ENCODE measurements at regions not wholly inside any gene's neighbourhood (a gene's known extent, or its start where the extent isn't known, plus 50 kb on each side); places are given as distances from the start of the nearest gene placed in this dataset.
"Not testable (repeated sequence)": the region's sequence is repeated elsewhere in the genome, so short reads cannot be mapped to it uniquely, and the experiment has no call there.

- DNase-seq: not testable (repeated sequence)
Measured at GRCh38 chr14:106192701-106193100, 666.3 kb downstream of the TMEM121 start.

- not testable (repeated sequence) for DNase-seq
Measured at GRCh38 chr14:106196459-106196858, 670.1 kb downstream of the TMEM121 start.

DNA sequence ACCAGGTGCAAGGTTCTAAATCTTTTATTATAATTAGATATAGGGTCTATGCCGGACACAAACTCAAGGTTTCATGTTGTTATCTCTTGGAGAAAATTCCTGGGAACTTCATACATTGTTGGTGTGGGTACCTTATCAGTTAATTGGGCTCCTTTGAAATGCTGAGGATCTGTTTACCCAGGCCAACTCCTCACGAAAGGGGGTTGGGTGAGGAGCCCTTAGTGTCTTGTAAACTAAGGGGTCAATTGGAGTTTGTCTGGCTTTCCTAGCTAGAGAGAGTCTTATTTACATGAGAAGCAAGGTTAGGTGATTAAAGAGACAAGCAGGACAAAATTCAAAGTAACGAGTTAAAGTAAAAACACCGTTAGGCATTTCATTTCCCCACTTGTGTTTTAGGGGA is 670.9 kb downstream of the TMEM121 start:
- not testable (repeated sequence) for DNase-seq

DNA sequence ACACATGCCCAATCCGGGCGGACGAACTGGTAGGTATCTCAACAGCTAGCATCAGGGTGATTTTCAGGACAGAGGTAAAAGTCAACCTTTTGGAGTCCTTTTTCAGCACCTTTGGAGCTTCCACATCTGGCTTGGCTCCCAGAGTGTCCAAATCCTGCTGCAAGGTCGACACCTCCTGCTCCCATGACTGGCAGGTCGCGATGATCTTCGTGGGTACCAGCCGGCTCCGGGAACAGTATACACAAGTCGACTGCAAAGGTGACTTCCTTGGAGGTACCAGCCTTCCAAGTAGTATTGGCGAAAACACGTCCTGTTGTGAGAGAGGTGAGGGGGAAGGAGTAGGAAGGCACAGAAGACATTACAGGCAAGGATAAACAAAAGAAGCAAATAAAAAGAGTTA is 672.7 kb downstream of the TMEM121 start:
- no peak for DNase-seq

- no peak for DNase-seq
Measured at GRCh38 chr14:106200541-106201315, 674.3 kb downstream of the TMEM121 start.

GRCh38 chr14:106201376-106201775 is 675.0 kb downstream of the TMEM121 start:
- DNase-seq: no peak

GRCh38 chr14:106203438-106203837 is 677.1 kb downstream of the TMEM121 start:
- DNase-seq: no peak

DNA sequence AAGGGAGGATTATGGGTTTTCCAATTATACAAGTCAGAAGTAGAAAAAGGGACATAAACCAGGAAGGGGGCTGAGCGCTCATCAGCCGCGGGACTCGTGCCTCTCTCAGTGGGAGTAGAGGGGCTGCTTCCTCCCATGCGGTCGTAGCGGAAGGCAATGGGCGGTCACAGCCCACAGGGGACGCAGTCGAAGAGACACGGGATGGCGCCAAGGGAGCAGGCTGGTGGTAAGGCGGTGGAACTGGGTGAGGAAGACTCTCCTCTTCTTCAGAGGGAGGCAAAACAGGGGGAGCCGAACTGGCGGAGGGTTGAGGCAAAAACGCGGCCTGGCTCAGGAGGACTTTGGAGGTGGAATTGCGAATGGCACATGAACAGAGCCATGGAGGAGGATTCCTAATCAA is 677.7 kb downstream of the TMEM121 start:
- no peak for DNase-seq

- DNase-seq: no peak
Measured at GRCh38 chr14:106207316-106207715, 680.9 kb downstream of the TMEM121 start.

DNA sequence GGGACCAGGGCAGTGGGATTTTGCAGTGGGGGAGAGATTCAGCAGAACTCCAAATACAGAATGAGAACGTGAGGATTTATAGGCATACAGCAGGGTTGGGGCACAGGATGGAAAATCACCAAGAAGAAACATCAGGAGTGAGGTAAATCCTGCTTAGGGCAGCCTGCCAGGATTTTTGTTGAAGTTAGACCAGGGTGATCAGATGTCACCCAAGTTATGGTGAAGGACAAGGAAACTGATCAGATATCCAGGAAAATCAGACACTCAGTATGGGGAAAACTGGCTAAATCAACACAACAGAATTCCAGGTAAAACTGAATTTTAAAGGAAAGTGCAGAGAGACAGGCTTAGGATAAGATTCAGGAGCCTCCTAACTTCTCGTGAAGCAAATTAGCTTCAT is 682.4 kb downstream of the TMEM121 start:
- DNase-seq: no peak

GRCh38 chr14:106209755-106210154 is 683.4 kb downstream of the TMEM121 start:
- no peak for DNase-seq

DNA sequence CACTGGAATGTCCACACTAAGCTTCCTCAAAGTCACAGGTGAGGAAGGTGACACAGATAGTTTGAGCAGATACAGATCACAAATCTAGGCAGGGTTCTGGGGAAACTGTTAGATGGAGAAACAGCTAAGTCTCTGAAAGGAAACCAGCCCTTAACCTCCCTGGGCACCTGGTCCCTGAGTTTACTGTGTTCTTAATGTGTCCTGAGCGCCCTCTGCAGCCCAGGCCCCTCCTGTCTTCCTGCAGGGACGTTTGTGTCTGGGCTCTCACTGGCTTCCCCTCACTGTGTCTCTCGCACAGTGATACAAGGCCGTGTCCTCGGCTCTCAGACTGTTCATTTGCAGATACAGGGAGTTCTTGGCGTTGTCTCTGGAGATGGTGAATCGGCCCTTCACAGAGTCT is 684.3 kb downstream of the TMEM121 start:
- DNase-seq: no peak

DNA sequence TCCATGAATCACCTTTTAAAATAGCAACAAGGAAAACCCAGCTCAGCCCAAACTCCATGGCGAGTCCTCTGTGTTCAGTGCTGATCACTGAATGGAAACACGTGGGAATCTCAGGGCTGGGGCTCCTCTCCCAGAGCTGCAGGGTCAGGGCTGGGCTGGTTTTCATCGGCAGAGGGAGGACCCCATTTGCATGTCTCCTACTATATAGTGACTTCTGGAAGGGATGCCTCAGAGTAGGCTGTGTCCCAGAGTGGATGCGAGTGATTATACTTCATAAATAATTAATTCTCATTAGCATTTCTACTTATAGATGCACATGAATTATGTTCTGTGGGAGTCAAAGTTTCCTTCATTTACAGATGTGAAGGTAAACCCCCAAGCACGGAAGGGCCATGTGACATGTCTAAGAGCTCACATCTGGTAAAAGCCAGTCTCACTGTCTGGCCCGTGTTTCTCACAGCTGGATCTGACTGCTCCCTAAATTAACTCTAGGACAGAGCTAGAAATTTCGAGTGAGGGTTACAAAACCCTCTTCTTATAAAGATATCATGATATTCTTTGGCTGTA is 685.0 kb downstream of the TMEM121 start:
- no peak for DNase-seq

DNA sequence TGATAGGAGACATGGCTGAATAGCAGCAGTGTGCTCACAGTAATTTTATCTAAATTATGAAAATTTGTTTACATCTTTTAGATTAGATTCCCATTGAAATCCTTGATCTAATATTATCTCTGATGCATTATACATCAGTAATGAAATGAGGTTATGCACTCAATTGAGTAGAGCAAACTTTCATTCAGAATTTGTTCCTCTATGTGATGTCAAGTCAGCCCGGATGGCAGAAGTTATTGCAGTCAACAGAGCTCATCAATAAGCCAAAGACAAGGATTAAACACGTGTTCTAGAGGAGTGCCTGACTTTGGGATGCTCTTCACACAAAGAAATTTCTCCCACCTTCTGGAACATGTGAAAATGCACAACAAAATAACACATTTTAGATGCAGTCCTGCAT is 688.8 kb downstream of the TMEM121 start:
- no peak for DNase-seq

GRCh38 chr14:106216679-106217078 is 690.3 kb downstream of the TMEM121 start:
- no peak for DNase-seq

GRCh38 chr14:106218174-106218573 is 691.8 kb downstream of the TMEM121 start:
- DNase-seq: no peak

DNA sequence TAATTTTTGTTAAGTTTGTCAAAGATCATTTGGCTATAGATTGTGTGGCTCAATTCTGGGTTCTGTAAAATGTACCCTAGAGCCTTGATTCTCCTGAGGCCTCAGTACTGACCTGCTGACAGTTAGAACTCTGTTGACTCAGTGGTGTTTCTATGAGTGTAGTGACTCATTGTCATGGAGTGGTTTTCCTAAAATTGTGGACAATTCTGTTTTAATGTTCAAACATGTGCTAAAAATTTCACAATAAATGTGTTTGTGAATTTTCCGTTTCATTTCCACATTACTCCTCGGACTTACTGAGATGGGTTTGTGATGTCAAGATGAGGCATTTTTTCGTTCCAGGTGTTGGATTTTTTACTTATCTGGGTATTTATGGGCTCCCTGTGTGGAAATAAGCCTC is 695.9 kb downstream of the TMEM121 start:
- DNase-seq: no peak

GRCh38 chr14:106222731-106223130 is 696.3 kb downstream of the TMEM121 start:
- no peak for DNase-seq

- no peak for DNase-seq
Measured at GRCh38 chr14:106227793-106228192, 701.4 kb downstream of the TMEM121 start.

DNA sequence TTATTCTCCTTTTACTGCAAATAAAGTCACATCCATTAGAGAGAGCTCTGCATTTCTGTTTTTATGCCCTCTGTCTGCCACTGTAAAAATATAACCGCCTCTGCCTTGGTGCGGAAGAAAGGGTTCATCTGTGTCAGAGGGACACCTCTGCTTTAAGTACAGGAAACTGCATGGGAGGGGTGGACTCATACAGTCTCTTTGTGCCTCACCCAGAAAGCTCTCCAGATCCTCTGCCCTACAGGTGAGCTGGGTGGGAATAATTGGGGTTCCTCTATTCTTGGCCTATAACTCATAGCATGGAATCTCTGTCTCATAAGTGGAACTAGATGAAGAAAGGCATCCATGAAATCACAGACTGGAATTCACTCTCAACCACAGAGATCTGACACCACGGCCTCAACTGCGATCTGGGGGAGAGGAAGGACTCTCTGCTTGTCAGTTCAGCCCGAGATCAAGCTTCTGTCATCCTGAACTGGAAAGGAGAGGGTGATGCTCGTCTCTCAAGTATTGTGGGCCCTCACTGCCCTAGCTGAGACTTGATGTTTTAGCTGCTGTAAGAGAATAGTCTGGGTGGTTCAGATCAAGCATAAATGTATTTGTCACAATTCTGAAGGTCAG is 702.3 kb downstream of the TMEM121 start:
- no peak for DNase-seq

DNA sequence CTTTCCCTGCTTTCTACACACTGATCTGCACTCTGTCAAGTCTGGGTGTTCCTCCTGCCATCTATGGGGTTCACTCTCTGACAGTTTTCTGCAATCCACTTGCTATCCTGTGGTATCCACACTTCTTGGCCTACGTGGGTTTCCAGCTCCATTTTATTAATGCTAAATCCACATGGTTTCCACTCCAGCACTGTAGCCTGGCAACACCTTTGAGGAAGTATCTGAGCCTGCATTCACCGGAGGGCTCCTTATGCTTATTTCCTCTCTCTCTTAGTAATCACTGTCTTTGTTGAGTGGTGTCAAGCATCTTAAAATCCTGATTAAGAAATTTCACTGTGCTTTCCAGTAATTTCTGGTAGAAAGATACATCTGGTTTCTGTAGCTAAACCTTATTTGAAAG is 703.7 kb downstream of the TMEM121 start:
- DNase-seq: no peak

DNA sequence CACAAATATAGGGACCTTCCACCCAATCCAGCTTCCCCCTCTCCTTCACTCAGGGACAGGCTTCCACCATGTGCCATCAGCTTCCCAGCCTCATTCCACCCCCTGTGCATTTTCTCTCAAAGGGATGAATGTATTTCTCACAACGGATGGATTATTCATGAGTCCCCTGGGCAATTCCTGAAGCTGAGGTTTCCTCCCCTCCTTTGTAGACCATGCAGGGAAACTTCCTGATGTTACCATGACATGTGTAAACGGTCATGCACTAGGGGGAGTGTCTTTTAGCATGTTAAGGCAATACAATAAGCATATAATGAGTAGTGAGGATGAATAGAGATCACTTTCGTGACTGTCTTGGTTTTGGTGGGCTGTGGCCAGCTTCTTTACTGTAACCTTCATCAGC is 706.8 kb downstream of the TMEM121 start:
- not testable (repeated sequence) for DNase-seq

DNA sequence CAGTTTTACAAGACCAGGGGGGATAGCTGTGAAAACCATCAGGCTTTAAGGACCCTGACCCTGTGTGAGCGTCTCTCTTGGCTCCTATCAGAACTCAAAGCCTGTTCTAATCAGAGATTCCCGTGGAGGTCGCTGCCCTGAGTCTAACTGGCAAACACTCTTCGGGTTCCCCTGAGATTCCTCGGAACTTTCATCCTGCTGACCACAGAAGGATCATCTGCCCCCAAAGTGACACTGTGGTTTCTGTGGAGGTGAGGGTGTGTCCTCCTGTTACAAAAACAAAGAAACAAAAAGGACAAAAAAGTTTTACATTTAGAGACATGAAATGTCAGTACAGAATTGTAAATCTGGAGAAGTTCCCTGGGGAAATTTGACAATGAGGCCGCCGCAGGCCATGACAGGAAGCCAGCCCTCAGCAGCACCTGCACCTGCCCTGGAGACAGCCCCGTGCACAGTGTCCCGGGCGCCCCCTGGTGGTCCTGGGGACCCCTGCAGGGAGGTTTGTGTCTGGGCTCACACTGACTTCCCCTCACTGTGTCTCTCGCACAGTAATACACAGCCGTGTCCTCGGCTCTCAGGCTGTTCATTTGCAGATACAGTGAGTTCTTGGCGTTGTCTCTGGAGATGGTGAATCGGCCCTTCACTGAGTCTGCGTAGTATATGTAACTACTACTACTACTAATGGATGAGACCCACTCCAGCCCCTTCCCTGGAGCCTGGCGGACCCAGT is 708.3 kb downstream of the TMEM121 start:
- DNase-seq: not testable (repeated sequence)
